ENCODE measurements at regions not wholly inside any gene's neighbourhood (a gene's known extent, or its start where the extent isn't known, plus 50 kb on each side); places are given as distances from the start of the nearest gene placed in this dataset.

DNA sequence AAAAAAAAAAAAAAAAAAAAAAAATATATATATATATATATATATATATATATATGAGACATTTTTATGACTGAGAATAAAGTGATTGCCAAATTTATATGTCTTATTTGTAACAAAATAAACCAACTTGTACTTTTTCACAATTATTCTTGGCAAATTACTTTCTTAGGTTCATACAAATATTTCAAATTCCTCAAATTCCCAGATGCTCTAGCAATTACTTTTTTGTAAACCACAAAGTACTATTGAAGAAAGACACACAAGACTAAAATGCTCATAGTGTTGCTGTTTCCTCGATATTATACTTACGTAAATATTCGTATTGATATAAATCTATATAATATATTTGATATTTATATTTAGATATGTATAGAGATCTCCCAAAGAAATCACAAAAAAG lies 390.0 kb downstream of the FAT4 start:
- no peak for DNase-seq

DNA sequence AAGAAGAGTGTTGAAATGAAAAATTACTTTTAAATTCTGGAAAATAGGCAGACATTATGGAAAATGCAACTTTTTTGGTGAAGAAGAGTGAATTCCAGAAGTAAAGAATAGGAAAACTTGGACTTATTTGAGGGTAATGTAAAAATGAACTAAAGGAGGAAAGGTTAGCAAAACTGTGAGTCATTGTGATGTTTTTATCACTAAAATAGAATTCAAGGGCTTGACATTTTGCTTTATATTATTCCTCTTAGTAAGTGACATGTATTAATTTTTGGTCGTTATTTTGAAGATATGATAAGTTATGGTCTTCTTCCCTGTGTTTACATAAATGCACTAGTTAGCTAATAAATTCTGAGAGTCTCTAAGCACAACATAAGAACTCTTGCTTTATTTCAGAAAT lies 390.9 kb downstream of the FAT4 start:
- DNase-seq, result no peak

DNA sequence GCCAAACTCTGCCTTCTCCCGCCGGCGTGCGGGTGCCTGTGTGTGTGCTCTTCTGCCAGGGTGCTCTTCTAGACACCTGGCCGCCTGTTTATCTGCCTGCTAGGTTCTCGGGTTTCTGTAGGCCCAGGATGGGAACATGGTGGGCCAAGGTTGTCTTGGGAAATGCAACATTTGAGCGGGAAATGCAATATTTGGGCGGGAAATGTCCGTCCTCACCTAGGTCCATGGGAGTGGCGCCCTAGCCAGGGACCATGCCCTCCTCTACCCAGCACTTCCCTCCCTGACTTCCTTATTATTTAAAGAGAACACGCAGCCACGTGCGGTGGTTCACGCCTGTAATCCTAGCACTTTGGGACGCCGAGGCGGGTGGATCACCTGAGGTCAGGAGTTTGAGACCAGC lies 392.6 kb downstream of the FAT4 start:
- no peak for DNase-seq

DNA sequence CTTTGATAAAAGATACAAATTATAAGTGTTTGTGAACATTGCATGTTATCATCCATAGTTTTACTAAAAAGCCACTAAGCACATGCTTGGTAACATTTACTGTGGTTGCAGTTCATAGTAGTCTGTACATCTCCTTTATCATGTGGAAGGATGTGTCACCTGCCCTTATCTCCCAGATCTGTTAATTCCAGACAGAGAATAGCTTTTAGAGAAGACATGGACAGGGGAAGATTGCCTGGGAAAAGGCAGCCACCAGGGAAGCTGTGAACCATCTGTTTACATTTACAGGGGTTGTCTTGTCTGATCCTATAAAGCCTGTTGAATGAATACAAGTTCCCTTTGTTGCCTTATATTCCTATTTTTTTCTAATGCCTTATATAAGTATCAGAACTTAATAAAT lies 396.0 kb downstream of the FAT4 start:
- DNase-seq, result no peak

DNA sequence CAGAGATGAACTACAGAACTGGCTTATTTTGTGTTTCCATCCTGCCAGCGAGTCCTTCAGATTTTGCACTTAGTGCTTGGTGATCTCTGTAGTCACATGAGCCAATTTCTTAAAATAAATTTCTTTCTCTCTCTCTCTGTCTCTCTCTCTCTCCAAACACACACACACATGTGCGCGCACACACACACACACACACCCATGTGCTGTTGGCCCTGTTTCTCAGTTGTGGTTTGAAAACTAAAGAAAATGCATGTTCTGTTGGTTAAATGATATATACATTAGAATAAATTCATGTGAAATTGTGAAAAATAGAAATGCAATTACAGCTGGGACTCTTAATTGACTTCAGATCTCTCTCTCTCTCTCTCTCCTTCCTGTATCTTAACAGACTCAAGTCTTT lies 399.3 kb downstream of the FAT4 start:
- no peak for DNase-seq

DNA sequence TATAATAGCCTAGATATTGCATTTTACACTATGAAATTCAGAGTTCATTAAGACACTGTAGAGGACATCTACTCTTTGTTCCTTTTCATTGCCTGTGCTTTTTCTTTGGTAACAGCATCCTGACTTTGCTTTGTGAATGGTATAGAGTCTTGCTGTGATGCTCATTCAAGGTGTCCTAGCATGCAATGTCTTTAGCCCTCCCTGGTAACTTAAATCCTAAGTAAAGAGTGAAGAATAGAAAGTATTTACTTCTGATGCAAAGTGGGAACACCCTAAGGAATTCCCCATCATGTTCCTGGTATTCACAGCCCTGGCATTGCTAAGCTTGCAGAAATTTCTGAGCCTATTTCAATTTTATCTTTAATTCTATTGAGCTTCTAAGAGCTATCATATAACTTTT lies 400.1 kb downstream of the FAT4 start:
- DNase-seq, result no peak

DNA sequence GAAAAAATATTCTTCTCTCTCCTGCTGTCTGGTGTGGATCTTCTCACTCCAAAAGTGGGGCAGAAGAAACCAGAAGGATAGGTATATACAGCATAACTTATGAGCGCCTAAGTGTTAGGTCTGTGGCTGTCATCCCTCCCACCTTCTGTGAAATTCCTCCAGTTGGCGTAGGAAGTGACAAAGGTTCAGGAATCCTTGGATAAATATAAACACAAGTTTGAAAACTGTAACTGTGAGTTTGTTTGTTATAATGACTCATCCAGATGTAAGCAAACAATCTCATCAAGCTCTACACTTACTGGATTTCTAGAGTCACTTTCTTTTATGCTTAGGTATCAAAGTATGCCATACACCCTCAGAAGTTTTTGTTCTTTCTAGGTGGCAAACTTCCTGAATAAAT lies 405.2 kb downstream of the FAT4 start:
- DNase-seq, result no peak

DNA sequence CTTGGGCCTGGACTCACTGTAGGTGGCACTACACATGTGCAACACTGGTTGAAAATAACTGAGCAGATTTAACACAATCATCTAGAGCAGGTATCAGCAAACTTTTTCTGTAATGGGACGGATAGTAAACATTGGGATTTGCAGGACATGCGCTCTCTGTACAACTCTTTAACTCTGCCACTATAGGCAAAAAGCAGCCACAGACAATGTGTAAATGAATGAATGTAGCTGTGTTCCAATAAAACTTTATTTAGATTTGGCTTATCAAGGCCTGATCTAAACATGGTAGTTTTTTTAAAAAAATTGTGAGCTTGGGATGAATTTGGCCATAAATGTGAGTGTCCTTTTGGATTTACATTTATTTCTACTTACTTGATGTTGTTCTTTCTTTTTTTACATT lies 407.3 kb downstream of the FAT4 start:
- no peak for DNase-seq

DNA sequence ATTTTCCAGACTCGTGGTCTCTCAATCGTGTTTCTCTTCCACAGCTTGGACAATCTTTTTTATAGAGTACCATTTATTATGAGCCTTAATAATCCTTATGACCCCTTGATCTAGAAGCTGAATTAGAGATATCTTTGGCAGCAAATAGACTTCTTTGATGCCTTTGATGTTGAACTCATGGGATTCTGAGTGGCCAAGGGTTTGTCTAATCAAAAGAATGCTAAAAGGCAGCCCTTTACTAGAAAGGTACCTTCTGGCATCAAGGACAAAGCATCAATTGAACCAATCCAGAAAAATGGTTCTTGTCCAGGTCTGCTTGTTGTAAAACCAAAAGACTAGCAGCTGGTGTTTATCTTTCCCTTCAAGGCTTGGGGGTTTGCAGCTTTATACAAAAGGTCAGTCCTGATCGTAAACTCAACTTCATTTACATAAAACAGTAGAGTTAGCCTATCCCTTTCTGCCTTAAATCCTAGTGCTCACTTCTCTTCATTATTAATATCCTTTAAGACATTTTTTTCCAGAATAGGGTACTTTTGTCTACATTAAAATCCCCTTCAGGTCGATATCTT lies 411.3 kb downstream of the FAT4 start:
- DNase-seq, result peak in 1 of 2 experiments; percentile 15

DNA sequence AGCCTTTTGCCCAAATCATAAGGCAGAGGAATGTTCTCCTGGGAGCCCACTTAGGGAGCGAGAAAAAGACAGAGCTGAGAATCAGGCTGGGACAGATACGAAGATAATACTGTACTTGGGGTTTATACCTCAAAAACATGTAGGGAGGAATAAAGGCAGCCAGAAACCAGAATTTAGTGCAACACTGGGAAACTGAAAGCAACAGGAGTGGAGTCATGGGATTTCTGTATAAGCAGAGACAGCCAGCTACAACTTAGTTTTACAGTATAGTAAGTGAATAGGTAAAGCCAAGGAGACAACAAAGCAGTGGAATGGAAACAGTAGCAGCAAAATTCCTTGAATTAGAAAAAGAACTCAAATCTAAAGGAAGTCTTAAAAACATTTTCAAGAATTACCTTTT lies 413.2 kb downstream of the FAT4 start:
- DNase-seq, result no peak

DNA sequence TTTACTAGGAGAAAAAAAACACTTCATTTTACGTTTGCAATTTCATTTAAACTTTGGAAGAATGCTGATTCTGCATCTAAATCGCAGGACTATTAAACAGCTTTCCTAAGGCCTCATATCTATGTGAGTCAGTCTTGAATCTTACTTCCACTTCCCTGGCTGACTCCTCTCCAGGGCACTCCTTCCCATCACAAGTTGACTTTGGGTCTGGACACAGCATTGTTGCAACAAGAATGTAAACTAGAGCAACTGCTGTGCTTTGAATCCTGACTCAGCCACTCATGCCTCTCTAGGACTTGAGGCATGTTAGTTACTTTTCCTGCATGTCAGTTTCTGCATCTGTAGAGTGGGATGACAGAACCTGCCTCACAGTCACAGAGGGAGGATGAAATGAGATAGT lies 413.8 kb downstream of the FAT4 start:
- DNase-seq, result no peak

DNA sequence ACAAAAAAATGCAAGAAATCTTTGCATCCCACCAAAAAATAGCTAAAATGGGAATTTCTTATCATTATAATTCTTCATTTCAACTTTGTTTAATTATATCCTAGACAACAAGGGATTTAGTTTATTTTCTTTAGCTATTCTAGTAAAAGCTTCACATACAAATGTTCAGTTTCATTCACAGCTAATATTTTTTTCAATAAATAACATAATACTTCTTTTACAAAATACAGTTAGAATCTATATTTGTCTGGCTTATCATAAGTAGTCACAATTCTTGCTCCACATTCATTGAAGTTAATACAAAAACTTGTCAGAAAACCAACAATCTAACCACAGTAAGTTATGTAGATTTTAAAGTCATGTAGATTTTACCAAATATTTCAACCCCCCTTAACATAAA lies 414.4 kb downstream of the FAT4 start:
- DNase-seq, result no peak

DNA sequence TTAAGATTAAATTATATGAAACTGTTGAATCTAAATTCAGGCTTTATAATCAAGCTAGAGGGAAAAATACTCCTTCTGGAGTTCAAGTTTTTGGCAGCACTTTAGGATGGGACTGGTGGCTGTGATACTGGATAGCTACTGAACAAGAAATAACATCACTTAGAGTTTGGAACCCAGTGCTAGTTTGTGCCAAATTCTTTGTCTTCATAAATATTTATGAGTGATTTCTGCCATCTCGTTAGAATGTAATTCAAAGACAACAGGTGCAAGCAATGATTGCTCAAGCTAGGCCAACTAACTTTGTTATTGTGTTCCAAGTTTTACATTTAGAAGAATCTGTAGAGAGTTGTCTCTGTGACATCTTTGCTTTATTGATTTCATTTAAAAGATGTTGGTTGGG lies 417.9 kb downstream of the FAT4 start:
- peak in 1 of 2 experiments; percentile 44 for DNase-seq

DNA sequence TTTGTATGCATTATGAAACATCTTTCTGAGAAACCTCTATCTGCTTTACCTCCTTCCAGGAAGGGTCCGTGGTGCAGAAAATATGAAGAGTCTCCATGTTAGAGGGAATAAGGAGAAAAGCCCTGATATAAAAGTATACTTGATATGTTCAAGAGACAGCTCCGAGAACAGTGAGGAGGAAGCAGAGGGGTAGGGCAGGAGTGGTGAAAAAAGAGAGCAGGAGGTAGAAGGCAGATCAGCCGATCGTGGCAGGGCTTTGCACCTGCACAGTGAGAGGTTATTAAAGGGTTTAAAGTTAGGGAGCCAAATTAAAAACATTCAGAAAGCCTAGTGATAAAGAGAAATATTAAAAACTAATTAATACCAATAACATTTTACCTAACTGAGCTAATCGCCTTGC lies 419.7 kb downstream of the FAT4 start:
- DNase-seq, result no peak

DNA sequence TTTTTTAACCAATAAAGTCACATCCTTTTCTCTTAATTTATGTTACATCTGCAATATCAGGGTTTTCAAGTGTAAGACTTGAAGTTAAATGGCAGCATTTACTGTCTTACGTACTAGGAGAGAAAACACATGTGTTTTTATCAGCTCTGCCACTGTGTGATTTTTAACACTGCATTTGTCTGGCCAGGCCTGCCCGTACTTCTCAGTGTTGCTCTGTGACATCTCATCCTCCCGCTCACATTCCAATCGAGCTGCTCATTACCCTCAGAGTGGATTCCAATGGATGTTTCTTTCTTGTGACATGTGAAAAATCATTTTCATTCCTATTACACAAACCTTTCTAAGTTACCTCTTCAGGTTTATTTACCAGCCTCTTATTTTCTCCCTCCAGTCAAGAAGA lies 420.3 kb downstream of the FAT4 start:
- no peak for DNase-seq

DNA sequence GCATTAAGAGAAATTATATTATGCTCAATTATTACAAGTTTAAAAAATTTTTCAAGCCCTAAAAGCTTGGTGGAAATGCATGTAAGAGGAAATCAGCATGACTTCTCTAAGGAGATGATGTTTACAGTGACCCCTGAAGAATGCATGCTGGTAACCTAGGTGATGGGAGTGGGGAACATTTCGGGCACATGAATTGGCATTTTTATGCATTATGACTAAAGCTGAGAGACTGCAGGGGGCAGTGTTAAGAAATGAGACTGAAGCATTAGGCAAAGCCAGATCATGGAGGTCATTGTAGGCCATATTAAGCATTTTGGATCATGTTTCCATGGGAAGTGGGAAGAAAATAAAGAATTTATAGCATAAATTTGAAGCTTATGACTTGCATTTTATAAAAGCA lies 421.3 kb downstream of the FAT4 start:
- DNase-seq, result no peak

DNA sequence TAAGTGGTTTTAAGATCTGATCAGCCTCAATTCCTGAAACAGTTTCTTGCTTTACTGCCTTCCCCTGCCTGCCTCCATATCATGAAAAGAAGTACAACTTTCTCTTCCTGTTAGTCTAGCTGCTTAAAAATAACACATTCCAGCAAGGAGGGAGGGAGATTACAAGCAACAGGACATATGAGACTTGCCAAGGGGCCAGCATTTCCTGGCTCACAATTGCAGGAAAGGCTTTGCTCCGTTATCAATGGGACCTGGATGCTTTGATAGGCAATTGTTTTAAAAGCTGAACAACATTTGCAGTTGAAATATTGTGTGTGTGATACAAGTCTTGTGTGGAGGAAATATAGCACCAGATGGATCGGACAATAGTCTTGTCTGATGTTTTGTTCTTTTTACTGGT lies 425.0 kb downstream of the FAT4 start:
- DNase-seq, result no peak

DNA sequence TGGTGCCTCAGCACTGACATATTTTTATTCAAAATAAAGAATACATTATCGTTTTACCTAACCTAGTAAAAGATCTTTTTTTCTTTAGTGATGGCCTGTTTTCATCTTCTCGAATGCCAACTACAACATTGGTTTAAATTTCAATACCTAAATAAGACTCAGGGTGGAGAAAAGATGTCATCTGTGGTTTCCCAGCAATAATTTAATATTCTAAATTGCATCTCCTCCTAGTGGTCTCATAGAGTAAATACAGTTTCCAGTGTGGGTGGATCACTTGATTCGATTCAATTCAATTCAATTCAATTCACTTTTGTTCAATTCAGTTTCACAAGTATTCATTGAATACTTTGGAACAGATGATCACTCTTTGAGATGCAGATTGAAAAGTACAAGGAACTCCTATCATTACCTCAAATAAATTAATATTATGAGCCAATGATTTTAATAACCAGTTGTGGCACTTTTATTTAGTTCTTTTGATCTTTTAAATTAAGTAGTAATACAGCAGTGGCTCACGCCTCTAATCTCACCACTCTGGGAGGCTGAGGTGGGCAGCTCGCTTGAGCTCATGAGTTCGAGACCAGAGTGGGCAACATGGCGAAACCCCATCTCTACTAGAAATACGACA lies 427.2 kb downstream of the FAT4 start:
- DNase-seq, result peak; percentile 13 to 55

DNA sequence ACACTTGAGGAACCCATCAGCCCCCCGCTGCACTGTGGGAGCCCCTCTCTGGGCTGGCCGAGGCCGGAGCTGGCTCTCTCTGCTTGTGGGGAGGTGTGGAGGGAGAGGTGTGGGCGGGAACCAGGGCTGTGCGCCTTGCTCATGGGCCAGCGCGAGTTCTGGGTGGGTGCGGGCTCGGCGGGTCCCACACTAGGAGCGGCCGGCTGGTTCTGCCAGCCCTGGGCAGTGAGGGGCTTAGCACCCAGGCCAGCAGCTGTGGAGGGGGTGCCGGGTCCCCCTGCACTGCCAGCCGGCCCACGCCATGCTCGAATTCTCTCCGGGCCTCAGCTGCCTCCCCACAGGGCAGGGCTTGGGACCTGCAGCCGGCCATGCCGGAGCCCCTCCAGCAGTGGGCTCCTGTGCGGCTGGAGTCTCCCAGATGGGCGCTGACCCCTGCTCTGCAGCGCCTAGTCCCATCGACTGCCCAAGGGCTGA lies 430.2 kb downstream of the FAT4 start:
- no peak for DNase-seq

DNA sequence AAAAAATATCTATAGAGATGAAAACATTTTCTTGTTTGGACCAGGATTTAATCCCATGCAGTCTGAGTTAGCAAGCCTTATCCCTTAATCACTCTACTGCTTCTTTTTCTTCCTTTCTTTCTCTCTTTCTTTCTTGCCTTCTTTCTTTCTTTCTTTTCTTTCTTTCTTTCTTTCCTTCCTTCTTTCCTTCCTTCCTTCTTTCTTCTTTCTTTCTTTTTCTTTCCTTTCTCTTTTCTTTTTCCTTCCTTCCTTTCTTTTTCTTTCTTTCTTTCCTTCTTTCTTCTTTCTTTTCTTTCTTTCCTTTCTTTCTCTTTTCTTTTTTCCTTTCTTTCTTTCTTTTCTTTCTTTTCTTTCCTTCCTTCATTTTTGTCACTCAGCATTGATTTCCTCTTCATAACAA lies 434.6 kb downstream of the FAT4 start:
- DNase-seq, result no peak

DNA sequence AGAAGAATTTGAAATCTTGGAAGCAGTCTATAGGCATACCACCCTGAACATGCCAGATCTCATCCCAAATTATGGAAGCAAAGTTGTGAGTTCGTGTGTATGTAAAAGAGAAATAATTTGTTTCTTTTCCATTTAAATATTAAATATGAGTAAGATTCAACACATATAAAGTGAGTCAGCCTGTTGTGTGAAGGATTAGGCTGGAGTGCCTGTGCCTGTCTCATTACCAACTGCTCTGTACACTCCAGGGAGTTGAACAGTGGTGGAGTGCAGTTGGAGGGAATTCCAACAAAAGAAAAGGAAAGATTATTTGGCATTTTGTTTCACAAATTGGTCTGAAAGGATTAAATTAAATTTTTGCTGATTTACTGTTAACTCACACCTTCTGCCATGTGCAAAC lies 435.6 kb downstream of the FAT4 start:
- no peak for DNase-seq

DNA sequence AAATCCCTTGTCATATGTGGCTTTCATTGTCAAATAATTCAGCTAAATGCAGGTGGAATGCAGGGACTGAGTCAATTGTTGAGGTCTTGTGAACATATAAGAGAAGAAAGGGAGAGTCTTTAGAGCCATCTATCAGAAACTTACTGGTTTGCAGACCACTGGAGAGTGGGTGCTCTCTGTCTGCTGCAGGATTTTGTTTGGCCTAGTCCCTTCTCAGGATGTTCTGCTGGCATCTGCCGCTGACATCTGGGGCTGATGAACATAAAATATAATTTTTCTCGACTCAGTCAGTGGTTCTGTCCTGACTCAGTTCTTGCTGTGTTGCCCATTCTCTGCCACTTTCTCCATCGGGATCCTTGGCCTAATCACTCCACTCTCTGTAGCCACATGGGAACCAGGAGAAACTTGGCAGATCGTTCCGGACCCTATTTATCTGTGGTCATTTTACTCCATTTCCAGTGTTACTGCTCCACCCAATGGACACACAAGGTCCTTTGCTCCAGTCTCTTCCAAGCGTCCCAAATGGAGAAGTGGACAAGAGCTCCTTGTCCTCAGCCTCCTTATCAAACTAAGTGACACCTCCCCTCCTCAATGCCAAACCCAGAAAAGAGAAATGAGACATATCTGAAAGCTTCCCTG lies 436.2 kb downstream of the FAT4 start:
- peak in 1 of 2 experiments; percentile 6 for DNase-seq

DNA sequence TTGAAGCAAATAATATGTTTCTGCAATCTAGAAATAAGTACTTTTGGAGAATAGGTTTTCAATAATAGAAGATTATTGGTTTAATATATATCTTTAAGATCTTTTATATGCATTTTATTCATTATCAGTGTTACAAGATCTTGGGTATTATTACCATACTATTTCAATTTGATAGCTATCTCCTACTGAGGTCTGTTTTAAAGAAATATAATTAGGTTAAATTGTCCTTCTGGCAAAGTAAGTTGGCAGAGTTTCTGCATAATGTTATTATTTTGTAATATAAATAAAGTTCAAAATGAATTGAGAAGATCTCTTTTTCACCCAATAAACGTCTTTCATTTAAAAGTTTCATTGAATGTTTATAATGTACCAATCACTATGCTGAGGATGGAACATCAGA lies 443.7 kb downstream of the FAT4 start:
- no peak for DNase-seq

DNA sequence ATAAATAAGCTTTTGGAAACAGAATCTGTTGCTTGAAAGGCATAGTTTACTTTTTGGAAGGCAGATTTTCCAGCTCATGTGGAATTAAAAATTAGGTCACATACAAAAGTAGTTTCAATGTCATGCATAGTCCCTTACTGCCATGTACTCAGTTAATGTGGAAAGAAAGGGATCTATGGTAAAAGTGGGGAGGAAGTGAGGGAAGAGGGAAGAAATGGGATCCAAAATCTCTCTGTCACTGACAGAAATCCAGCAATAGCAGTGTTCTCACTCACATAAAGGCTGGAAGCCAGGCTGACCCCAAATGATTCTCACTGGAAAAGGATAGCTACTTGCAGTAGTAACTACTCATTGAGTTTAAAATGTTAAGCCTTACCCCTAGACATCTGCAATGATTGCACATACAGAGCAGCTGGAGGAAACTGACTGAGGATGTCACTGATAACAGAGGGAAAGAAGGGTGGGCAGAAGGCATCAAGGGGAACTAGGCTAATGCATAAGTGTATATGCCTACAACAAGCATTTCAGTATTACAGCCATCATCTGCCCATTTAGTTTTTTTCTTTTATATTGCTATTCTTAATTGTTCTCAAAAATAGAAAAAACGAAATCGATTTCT lies 445.6 kb downstream of the FAT4 start:
- DNase-seq, result no peak

Measured in NCI-H446 (cell line).